ENCODE measurements at regions not wholly inside any gene's neighbourhood (a gene's known extent, or its start where the extent isn't known, plus 50 kb on each side); places are given as distances from the start of the nearest gene placed in this dataset.

DNA sequence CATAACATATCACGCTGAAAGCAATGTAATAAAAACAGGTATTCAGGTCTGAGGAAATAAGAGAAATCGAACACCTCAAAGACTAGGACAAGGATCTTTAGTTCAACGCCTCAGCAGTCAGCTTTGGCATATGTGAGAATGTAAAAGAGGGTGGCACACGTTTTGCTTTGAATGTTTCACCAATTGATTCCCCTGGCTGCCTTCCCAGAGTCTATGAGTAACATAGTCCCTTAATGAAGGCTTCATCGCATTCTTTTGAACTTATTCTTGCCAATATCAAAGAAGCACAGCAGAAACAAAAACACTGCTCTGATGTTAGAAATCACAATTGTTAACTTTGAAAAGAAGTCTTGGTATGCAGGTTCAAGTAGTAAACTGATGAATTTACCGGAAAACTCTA, 764.8 kb downstream of the ADGRL2 start:
- Histone ChIP-seq H3K27ac (no peak overlapping the region), H3K4me3 (no peak overlapping the region), H3K9me3 (replicated peaks) (no peaks in the 10 kb centered on the region), H3K27me3 (replicated peaks) (no peaks in the 10 kb centered on the region), H3K4me1 (replicated peaks) (no peaks in the 10 kb centered on the region), H3K36me3 (no peaks in the 10 kb centered on the region)
- DNase-seq (ENCODE audit: low read depth in 1 of 2, low spot score in 2 of 2) = peak in 1 of 2 experiments; percentile 19

DNA sequence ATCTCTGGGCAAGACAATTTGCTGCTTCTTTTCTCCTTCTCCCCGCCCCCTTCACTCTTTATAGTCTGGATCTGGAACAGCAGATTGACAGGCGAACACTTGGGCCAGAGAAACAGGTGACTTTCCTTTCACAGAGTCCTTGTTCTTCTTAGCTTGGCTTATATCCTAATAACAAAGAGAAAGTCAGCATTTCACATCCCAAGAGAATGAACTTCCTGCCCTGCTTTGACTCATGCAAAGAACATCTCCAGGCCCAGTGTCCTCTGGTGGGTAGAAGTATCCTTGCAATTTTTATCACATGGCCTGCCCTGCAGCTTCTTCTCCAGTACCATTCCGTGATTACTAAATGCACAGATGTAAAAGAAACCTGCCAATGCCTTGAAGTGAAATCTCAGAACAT, 764.4 kb downstream of the ADGRL2 start:
- Histone ChIP-seq H3K36me3 (no peaks in the 10 kb centered on the region), H3K9me3 (replicated peaks) (no peaks in the 10 kb centered on the region), H3K4me3 (no peak overlapping the region), H3K4me1 (replicated peaks) (no peaks in the 10 kb centered on the region), H3K27me3 (replicated peaks) (no peaks in the 10 kb centered on the region), H3K27ac (no peak overlapping the region)
- DNase-seq (ENCODE audit: low read depth in 1 of 2, low spot score in 2 of 2) = peak in 1 of 2 experiments; percentile 18

DNA sequence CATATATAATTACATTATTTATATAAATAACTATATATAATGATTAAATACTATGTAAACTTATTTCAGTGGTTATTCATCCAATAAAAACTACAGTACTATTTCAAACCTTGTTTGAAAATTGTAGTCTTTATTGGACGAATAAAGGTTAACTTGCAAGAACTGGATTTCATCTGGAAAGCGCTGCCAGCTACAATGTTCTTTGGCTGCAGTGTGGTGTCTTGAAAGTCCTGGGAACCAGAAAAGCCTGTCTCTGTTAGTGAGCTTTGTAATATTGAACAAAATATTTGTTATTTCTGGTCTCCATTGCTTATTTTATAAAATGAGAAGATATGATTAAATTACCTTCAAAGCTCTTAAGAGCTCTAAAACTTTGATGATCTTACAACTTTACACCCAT, 763.6 kb downstream of the ADGRL2 start:
- DNase-seq (ENCODE audit: low read depth in 1 of 2, low spot score in 2 of 2) = no peak
- Histone ChIP-seq H3K27ac (no peak overlapping the region), H3K4me3 (no peak overlapping the region), H3K27me3 (replicated peaks) (no peaks in the 10 kb centered on the region), H3K36me3 (no peaks in the 10 kb centered on the region), H3K4me1 (replicated peaks) (no peaks in the 10 kb centered on the region), H3K9me3 (replicated peaks) (no peaks in the 10 kb centered on the region)

DNA sequence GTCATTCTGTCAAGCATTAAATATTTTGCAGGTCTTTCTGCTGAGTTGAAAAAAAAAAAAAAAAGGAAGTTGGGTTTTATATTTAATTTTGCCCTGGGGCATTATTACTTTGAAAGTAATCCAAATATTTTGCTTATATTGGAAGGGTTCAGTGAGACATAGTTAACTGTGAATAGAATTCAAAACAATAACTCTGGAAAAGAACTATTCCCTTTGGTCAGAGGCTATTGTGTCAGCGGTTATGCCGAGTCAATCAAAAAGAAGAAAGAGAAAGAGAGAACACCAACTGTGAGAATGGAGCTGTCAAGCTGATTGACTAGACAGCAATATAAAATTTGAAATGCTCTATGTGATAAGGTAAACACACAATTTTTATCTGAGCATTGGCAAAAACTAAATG, 761.7 kb downstream of the ADGRL2 start:
- Histone ChIP-seq H3K4me1 (replicated peaks) (no peaks in the 10 kb centered on the region), H3K4me3 (no peak overlapping the region), H3K36me3 (no peaks in the 10 kb centered on the region), H3K9me3 (replicated peaks) (no peaks in the 10 kb centered on the region), H3K27me3 (replicated peaks) (no peaks in the 10 kb centered on the region), H3K27ac (no peak overlapping the region)
- no peak for DNase-seq (ENCODE audit: low read depth in 1 of 2, low spot score in 2 of 2)

DNA sequence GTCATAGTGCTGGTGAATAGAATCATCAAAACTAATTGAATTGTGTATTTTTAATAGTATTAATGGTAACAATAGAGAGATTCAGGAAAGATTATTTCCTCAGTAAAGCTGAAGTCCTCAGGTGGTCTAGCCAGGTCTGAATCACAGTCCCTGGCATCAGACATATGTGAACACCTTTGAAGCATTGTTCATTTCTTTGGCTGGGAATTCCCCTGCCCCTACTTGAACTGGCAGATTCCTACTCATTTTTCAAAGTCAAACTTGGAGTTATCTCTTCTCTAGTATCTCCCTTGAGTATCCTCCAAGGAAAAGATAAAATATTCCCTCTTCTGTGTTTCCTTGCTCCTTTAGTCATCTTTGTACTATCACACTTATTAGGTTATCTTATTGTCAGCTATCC, 759.8 kb downstream of the ADGRL2 start:
- Histone ChIP-seq H3K36me3 (no peaks in the 10 kb centered on the region), H3K9me3 (replicated peaks) (no peaks in the 10 kb centered on the region), H3K27ac (no peak overlapping the region), H3K4me1 (replicated peaks) (no peaks in the 10 kb centered on the region), H3K27me3 (replicated peaks) (no peaks in the 10 kb centered on the region), H3K4me3 (no peak overlapping the region)
- DNase-seq (ENCODE audit: low read depth in 1 of 2, low spot score in 2 of 2) = no peak

DNA sequence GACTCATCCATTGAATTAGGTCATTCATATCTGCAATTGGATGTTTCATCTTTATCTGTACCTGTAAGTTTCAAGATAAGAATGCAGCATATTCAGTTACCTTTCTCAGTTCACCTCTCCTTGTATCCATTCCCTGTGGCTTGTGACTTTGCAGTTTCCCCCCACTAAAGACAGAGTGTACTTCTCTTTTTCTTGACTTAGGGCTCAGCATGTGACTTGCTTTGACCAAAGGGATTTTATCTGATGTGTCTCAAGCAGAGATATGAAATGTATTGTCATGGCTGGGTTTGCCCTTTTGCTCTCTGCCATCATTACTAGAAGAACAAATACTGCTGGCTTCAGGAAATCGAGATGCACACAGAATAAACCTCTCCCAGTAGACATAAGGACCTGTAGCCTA, 754.8 kb downstream of the ADGRL2 start:
- Histone ChIP-seq H3K36me3 (no peaks in the 10 kb centered on the region), H3K4me3 (no peak overlapping the region), H3K27ac (no peak overlapping the region), H3K4me1 (replicated peaks) (no peaks in the 10 kb centered on the region), H3K9me3 (replicated peaks) (no peaks in the 10 kb centered on the region), H3K27me3 (replicated peaks) (no peaks in the 10 kb centered on the region)
- DNase-seq (ENCODE audit: low read depth in 1 of 2, low spot score in 2 of 2) = no peak

DNA sequence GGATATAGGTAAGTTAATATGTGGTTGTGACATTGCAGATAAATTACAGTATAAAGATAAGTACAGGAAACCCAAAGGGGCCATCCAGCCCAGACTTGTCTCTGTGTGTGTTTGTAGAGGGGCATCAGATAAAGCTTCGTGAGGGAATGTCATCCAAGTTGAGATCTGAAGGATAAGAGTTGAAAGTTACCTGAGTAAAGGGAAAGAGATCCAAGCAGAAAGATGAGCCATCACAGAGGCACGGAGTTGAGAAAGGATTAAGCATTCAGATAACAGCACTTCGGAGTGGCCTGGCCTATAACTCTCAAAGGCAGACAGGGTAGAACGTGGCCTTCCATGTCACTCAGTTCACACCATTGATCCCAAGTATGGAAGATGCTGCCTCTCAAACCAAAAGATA, 749.1 kb downstream of the ADGRL2 start:
- Histone ChIP-seq H3K27me3 (replicated peaks) (no peaks in the 10 kb centered on the region), H3K9me3 (replicated peaks) (no peaks in the 10 kb centered on the region), H3K27ac (no peak overlapping the region), H3K4me3 (no peak overlapping the region), H3K36me3 (no peaks in the 10 kb centered on the region), H3K4me1 (replicated peaks) (no peaks in the 10 kb centered on the region)
- DNase-seq (ENCODE audit: low read depth in 1 of 2, low spot score in 2 of 2) = no peak

DNA sequence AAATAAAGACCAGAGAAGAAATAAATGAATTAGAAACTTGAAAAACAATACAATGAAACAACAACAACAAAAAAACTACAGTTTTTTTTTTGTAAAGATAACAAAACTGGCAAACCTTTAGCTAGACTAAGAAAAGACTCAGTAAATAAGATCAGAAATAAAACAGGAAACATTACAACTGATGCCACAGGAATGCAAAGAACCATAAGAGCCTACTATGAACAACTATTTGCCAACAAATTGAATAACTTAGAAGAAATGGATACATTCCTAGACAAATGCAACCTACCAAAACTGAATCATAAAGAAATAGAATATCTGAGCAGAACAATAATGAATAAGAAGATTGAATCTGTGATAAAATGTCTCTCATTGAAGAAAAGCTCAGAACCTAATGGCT, 742.0 kb downstream of the ADGRL2 start:
- no peaks in the 10 kb centered on the region for H3K27me3 ChIP-seq (replicated peaks)
- no peaks in the 10 kb centered on the region for H3K36me3 ChIP-seq
- DNase-seq (ENCODE audit: low read depth in 1 of 2, low spot score in 2 of 2) = no peak
- no peak overlapping the region for H3K4me3 ChIP-seq
- H3K4me1 ChIP-seq (replicated peaks) = no peaks in the 10 kb centered on the region
- no peaks in the 10 kb centered on the region; the same call in 1 of the 2 replicates for H3K9me3 ChIP-seq (replicated peaks)
- no peak overlapping the region for H3K27ac ChIP-seq

DNA sequence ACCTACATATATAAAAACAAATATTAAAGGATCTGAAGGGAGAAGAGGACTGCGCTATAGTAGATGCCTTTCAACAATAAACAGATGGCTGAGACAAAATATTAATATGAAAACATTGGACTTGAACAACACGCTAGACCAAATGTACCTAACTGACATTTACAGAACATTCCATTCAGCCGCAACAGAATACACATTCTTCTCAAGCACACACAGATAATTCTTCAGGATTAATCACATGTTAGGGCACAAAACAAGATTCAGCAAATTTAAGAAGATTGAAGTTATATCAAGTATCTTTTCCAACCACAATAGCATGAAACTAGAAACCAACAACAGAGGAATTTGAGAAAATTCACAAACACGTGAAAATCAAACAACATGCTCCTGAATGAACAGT, 741.4 kb downstream of the ADGRL2 start:
- no peak overlapping the region for H3K4me3 ChIP-seq
- H3K4me1 ChIP-seq (replicated peaks) = no peaks in the 10 kb centered on the region
- no peaks in the 10 kb centered on the region for H3K27me3 ChIP-seq (replicated peaks)
- no peak for DNase-seq (ENCODE audit: low read depth in 1 of 2, low spot score in 2 of 2)
- H3K36me3 ChIP-seq = no peaks in the 10 kb centered on the region
- no peak overlapping the region for H3K27ac ChIP-seq
- H3K9me3 ChIP-seq (replicated peaks) = no peaks in the 10 kb centered on the region; the same call in 1 of the 2 replicates

DNA sequence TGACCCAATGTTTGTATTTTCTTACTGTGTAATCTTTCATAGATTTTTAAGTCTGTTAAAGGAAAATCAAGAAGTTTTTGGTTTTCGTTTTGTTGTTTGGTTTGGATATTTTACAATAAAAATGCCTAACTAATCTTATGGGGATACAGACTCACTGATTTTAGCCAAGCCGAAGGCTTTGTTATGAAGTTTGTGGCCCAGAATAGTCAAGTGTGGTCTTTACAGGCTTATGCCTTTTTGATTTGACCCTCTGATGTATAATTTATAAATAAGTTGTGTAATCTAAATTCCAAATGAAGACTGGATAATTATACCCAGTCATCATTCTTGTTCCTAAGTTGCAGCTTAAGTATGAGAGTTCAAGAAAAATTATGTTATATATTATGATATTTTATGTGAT, 739.3 kb downstream of the ADGRL2 start:
- no peaks in the 10 kb centered on the region for H3K4me1 ChIP-seq (replicated peaks)
- H3K9me3 ChIP-seq (replicated peaks) = no peaks in the 10 kb centered on the region; the same call in 1 of the 2 replicates
- H3K4me3 ChIP-seq = no peak overlapping the region
- no peaks in the 10 kb centered on the region for H3K36me3 ChIP-seq
- no peaks in the 10 kb centered on the region for H3K27me3 ChIP-seq (replicated peaks)
- DNase-seq (ENCODE audit: low read depth in 1 of 2, low spot score in 2 of 2) = no peak
- H3K27ac ChIP-seq = no peak overlapping the region

DNA sequence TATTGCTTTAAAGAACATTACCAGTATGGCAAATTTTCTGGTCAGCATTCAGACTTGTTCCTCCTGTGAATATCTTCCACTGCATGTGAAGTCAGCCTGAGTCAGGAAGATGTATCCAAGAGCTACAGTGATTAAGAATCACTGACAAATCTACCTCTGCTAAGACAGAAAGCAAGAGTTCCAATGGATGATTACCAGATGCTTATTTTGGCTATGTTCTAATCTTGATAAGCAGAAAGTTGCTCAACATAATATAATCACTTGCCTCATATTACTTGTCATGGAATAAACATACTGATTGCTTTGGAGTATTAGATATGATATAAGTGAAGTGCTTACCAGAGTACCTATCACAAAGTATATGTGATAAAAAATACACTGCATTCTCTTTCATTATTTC, 738.1 kb downstream of the ADGRL2 start:
- Histone ChIP-seq H3K4me3 (no peak overlapping the region), H3K27ac (no peak overlapping the region), H3K9me3 (replicated peaks) (no peaks in the 10 kb centered on the region; the same call in 1 of the 2 replicates), H3K27me3 (replicated peaks) (no peaks in the 10 kb centered on the region), H3K36me3 (no peaks in the 10 kb centered on the region), H3K4me1 (replicated peaks) (no peaks in the 10 kb centered on the region)
- DNase-seq (ENCODE audit: low read depth in 1 of 2, low spot score in 2 of 2) = no peak

DNA sequence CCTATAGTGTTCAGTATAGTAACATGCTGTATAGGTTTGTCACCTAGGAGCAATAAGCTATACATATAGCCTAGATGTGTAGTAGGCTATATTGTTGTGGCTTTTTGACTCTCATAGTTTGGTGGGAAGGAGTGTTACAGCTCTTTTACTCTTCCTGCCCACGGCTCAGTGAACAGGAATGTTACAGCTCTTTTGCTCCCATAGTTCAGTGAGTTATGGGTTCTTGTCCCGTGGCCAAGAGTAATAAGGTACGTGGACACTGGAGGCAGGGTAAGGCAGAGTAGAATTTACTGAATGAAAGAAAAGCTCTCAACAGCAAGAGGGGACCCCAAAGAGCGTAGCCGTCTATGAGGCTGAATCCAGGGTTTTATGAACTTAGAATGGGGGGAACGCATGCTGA, 734.3 kb downstream of the ADGRL2 start:
- no peak overlapping the region for H3K4me3 ChIP-seq
- no peaks in the 10 kb centered on the region for H3K36me3 ChIP-seq
- H3K27me3 ChIP-seq (replicated peaks) = no peaks in the 10 kb centered on the region
- no peak overlapping the region for H3K27ac ChIP-seq
- no peak for DNase-seq (ENCODE audit: low read depth in 1 of 2, low spot score in 2 of 2)
- H3K4me1 ChIP-seq (replicated peaks) = no peaks in the 10 kb centered on the region
- H3K9me3 ChIP-seq (replicated peaks) = peaks cover 3% of the 10 kb centered on the region; the same call in 1 of the 2 replicates

DNA sequence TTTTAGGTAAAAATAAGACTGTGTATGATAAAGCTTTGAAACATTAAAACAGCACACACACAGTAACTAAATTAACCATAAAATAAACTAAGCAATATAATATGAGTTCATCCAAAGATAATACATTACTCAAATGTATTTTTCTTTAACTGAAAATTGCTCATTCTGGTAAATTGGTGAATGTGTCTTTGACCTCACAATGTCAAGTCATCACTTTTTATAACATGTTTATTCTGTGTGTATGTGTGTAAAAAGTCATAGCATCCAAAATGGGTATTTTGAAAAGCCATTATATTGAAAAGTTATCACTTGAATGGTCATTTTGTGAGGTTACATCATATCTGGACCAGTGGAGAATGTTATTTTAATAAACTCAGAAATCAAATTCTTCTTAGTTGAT, 724.6 kb downstream of the ADGRL2 start:
- no peaks in the 10 kb centered on the region for H3K36me3 ChIP-seq
- no peak overlapping the region for H3K4me3 ChIP-seq
- no peaks in the 10 kb centered on the region for H3K4me1 ChIP-seq (replicated peaks)
- no peak overlapping the region for H3K27ac ChIP-seq
- DNase-seq (ENCODE audit: low read depth in 1 of 2, low spot score in 2 of 2) = no peak
- H3K9me3 ChIP-seq (replicated peaks) = no peaks in the 10 kb centered on the region
- H3K27me3 ChIP-seq (replicated peaks) = no peaks in the 10 kb centered on the region

DNA sequence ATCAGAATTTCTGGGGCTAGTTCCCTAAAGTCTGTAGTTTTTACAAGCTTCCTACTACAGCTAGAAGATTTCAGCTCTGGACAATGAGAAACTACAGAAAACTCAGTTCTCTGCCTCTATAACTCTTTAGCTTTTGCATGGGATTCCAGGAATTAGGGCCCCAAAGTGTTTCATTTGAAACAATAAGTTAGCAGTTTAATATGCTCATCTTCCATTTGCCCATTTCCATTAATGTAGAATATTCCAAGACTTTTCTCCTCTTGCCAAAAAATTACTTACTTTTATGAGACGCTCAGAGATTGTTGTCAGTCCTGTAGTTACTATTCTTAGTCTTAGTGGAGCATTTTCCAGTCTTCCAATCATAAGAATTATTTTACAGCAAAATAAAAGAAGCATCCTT, 719.9 kb downstream of the ADGRL2 start:
- Histone ChIP-seq H3K9me3 (replicated peaks) (no peaks in the 10 kb centered on the region), H3K4me1 (replicated peaks) (no peaks in the 10 kb centered on the region), H3K36me3 (no peaks in the 10 kb centered on the region), H3K27me3 (replicated peaks) (no peaks in the 10 kb centered on the region), H3K27ac (no peak overlapping the region), H3K4me3 (no peak overlapping the region)
- no peak for DNase-seq (ENCODE audit: low read depth in 1 of 2, low spot score in 2 of 2)

DNA sequence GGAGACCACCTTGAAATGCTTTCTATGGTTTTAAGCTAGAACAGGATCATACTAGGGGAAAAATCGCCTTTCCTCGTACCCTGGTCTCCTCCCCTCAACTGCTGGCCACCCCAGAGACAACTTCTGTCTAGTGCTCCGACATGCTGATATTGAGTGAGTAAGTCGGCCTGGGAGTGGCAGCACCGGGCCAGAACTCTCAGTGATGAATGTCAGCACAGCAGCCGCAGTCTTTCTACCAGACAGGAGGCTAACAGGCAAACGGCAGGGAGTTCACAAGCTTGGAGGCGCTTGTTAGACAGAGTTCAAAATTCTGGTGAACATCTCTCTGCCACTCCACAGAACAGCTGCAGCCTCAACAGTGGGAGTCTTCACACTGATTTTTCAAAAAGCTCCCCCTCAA, 716.9 kb downstream of the ADGRL2 start:
- DNase-seq (ENCODE audit: low read depth in 1 of 2, low spot score in 2 of 2) = no peak
- Histone ChIP-seq H3K9me3 (replicated peaks) (no peaks in the 10 kb centered on the region), H3K27ac (no peak overlapping the region)

More for the DNA sequence above, 716.9 kb downstream of the ADGRL2 start:
- Histone ChIP-seq H3K4me1 (replicated peaks) (no peaks in the 10 kb centered on the region), H3K4me3 (no peak overlapping the region), H3K27me3 (replicated peaks) (no peaks in the 10 kb centered on the region), H3K36me3 (no peaks in the 10 kb centered on the region)
